GM12878 (cell line): ENCODE measurements at regions not wholly inside any gene's neighbourhood (a gene's known extent, or its start where the extent isn't known, plus 50 kb on each side); places are given as distances from the start of the nearest gene placed in this dataset.

Experiments
- ATAC-seq: fragments of 200-7000 bp; cut with Tn5 transposase; 3 replicates; pipeline ENCODE4 v1.9.1; 2020; ENCODE audit warnings: mild to moderate bottlenecking, moderate library complexity
- BruUV-seq: library from RNA; stranded (reverse); fragments of 400-500 nt; replicated peaks from 2 replicates; lab custom pipeline; 2021; lab: Mats Ljungman, UMichigan
- CTCF ChIA-PET: fragments of 300-600 bp; sonication (Branson Sonifier 250); formaldehyde crosslinking; extraction: SDS; loops from one replicate; lab custom pipeline; 2021; ENCODE audit warnings: inconsistent platforms; lab: Yijun Ruan, JAX
- POLR2A ChIA-PET: fragments of 350-600 bp; formaldehyde crosslinking; extraction: SDS; loops from one replicate; lab custom pipeline; 2021; ENCODE audit warnings: inconsistent platforms; lab: Charles Lee
- RAD21 ChIA-PET: fragments of 300-600 bp; sonication (Branson Sonifier 250); formaldehyde crosslinking; loops from one replicate; lab custom pipeline; 2023; ENCODE audit warnings: antibody characterized with exemption; ENCODE audit not compliant: unreplicated experiment; lab: Charles Lee
- SMC1A ChIA-PET: fragments of 300-600 bp; sonication (Branson Sonifier 250); formaldehyde crosslinking; loops from one replicate; lab custom pipeline; 2023; ENCODE audit not compliant: unreplicated experiment, uncharacterized antibody; lab: Charles Lee
- DNase-seq: peaks from one replicate; pipeline ENCODE4 v3.0.0-alpha.2; 2011; ENCODE audit warnings: low read depth, low spot score
- FAIRE-seq: peaks from 3 replicates; lab custom pipeline; 2011; peaks lifted over from hg19 to GRCh38; lab: Jason Lieb, UNC
- H2AFZ ChIP-seq: 2 replicates; pipeline ENCODE4 v1.6.0; 2011; ENCODE audit warnings: low read depth, low read length, control low read depth; ENCODE audit not compliant: control insufficient read depth
- H3K27ac ChIP-seq: 2 replicates; pipeline ENCODE4 v1.5.1; 2011; ENCODE audit warnings: control low read depth; ENCODE audit not compliant: control insufficient read depth, insufficient read depth
- H3K27me3 ChIP-seq, 2 experiments: replicated peaks in 1 of 2; 2 replicates each; pipeline versions ENCODE4 v1.6.0 to v1.6.1; 2011; ENCODE audit warnings: low read length in 1 of 2; ENCODE audit not compliant: control insufficient read depth in 2 of 2, insufficient read depth in 2 of 2
- H3K36me3 ChIP-seq, 2 experiments: 2 replicates each; pipeline ENCODE4 v1.5.1; 2011; ENCODE audit warnings: low read length in 1 of 2; ENCODE audit not compliant: control insufficient read depth in 2 of 2, insufficient read depth in 2 of 2
- H3K4me1 ChIP-seq: 2 replicates; pipeline ENCODE4 v1.6.1; 2011; ENCODE audit warnings: mild to moderate bottlenecking, low read length, moderate library complexity, mixed read lengths; ENCODE audit not compliant: control insufficient read depth, insufficient read depth
- H3K4me2 ChIP-seq: 2 replicates; pipeline ENCODE4 v1.6.0; 2011; ENCODE audit warnings: control low read depth; ENCODE audit not compliant: control insufficient read depth, insufficient read depth
- H3K4me3 ChIP-seq: fragments of 200-600 bp; sonication (generic); 2 replicates; pipeline ENCODE4 v1.5.1; 2016
- H3K79me2 ChIP-seq: 2 replicates; pipeline ENCODE4 v1.6.0; 2011; ENCODE audit warnings: low read length; ENCODE audit not compliant: control insufficient read depth, insufficient read depth
- H3K9ac ChIP-seq: 2 replicates; pipeline ENCODE4 v1.8.0; 2011; ENCODE audit warnings: low read length, control low read depth, mixed read lengths; ENCODE audit not compliant: control insufficient read depth, insufficient read depth
- H3K9me3 ChIP-seq: replicated peaks from 3 replicates; pipeline ENCODE4 v1.5.1; 2011; ENCODE audit warnings: mild to moderate bottlenecking, low read length; ENCODE audit not compliant: control insufficient read depth, insufficient read depth
- H4K20me1 ChIP-seq: 2 replicates; pipeline ENCODE4 v1.6.0; 2011; ENCODE audit not compliant: control insufficient read depth, insufficient read depth
- BMI1 ChIP-seq: fragments of 450-650 bp; IDR thresholded peaks from 2 replicates; pipeline ENCODE4 v1.6.1; 2016; ENCODE audit warnings: mild to moderate bottlenecking, moderate library complexity, borderline replicate concordance
- CEBPB ChIP-seq, 2 experiments: fragments of 150-350 bp in 1 of 2; IDR thresholded peaks; 2 replicates each; pipeline ENCODE4 v1.6.1; 2012 to 2014; ENCODE audit warnings: low read depth in 2 of 2, low read length in 2 of 2, borderline replicate concordance in 1 of 2, inconsistent platforms in 1 of 2
- CHD4 ChIP-seq: fragments of 200-600 bp; sonication (generic); IDR thresholded peaks from 2 replicates; pipeline ENCODE4 v1.6.1; 2016; ENCODE audit warnings: mild to moderate bottlenecking
- EZH2 ChIP-seq: IDR thresholded peaks from 2 replicates; pipeline ENCODE4 v1.6.1; 2012; ENCODE audit warnings: low read depth, mild to moderate bottlenecking, control low read depth, inconsistent platforms, low read length, borderline replicate concordance; ENCODE audit not compliant: control insufficient read depth
- POU2F2 ChIP-seq: IDR thresholded peaks from 3 replicates; pipeline ENCODE4 v1.6.1; 2011; ENCODE audit warnings: low read depth, mild to moderate bottlenecking, low read length, borderline replicate concordance
- RBBP5 ChIP-seq: fragments of 200-600 bp; sonication (generic); conservative IDR thresholded peaks from 2 replicates; pipeline ENCODE4 v1.6.1; 2016
- ZNF687 ChIP-seq: fragments of 450-650 bp; IDR thresholded peaks from 2 replicates; pipeline ENCODE4 v1.6.1; 2017; ENCODE audit warnings: mild to moderate bottlenecking, moderate library complexity
- WGBS: methylation state at CpG from one replicate; pipeline ENCODE4 v1.1.6; 2016; ENCODE audit warnings: low lambda C conversion rate; ENCODE audit not compliant: insufficient replicate concordance, insufficient coverage; ENCODE audit errors: missing lambda C conversion rate; 5-methylcytosine and 5-hydroxymethylcytosine counted together
- in situ Hi-C: fragments of 300-500 bp; cut with MboI; formaldehyde crosslinking; loops from 9 replicates; pipeline ENCODE4 v1.14.3; 2018; ENCODE audit warnings: mixed read lengths
- intact Hi-C: fragments of 100-400 bp; cut with micrococcal nuclease; formaldehyde crosslinking; loops from one replicate; pipeline ENCODE4 v1.14.2; 2022; ENCODE audit not compliant: unreplicated experiment

- H3K9me3 ChIP-seq, result no peaks in the 10 kb centered on the region
- H2AFZ ChIP-seq, result no peak overlapping the region
- BruUV-seq, result no TSS peak
- no peaks in the 10 kb centered on the region for H3K4me1 ChIP-seq
- no peaks in the 10 kb centered on the region for H4K20me1 ChIP-seq
- H3K79me2 ChIP-seq, result no peaks in the 10 kb centered on the region
- POLR2A ChIA-PET, result no interaction called here
- RAD21 ChIA-PET, result no interaction called here
- no peak for DNase-seq
- no peak overlapping the region for H3K9ac ChIP-seq
- H3K4me3 ChIP-seq, result no peak overlapping the region
- no peaks in the 10 kb centered on the region for H3K36me3 ChIP-seq
- SMC1A ChIA-PET, result interaction anchor here (1.6 kb wide), 1 partner anchor 8 kb away, joined by 5 read pairs; no protein-coding TSS in a partner anchor
- no peaks in the 10 kb centered on the region for H3K27me3 ChIP-seq
- no peak overlapping the region for H3K4me2 ChIP-seq
- no peak overlapping the region for H3K27ac ChIP-seq
- TF ChIP-seq ZNF687, result no peak
- TF ChIP-seq CEBPB (IDR thresholded peaks at IDR 0.05; ENCODE audit: borderline replicate concordance in 1 of 2, low read depth in 2 of 2, low read length in 2 of 2), result no peak
- no peak for TF ChIP-seq EZH2
- no peak for TF ChIP-seq RBBP5
- TF ChIP-seq POU2F2, result no peak
- TF ChIP-seq CHD4, result no peak
- TF ChIP-seq BMI1, result no peak
- ATAC-seq, result no peak
- 43% methylated on average over 2 of the region's 2 CpGs for WGBS
- intact Hi-C loops (no loop called here), in situ Hi-C loops (no loop called here)
- FAIRE-seq, result no peak
- CTCF ChIA-PET, result interaction anchor here (0.7 kb wide), 1 partner anchor 8 kb away, joined by 3 read pairs; no protein-coding TSS in a partner anchor
Measured at GRCh38 chr13:106284358-106284757, 251.1 kb downstream of the EFNB2 start.
